GM18505 (cell line): ENCODE measurements at regions not wholly inside any gene's neighbourhood (a gene's known extent, or its start where the extent isn't known, plus 50 kb on each side); places are given as distances from the start of the nearest gene placed in this dataset.
"Not testable (repeated sequence)": the region's sequence is repeated elsewhere in the genome, so short reads cannot be mapped to it uniquely, and the experiment has no call there.

ENCODE experiments used
- ATAC-seq: cut with Tn5 transposase; IDR thresholded peaks from one replicate; pipeline ENCODE4 v1.9.1; 2021; ENCODE audit not compliant: unreplicated experiment
- POLR2A ChIP-seq: IDR thresholded peaks from 4 replicates; pipeline ENCODE4 v1.6.1; 2011; ENCODE audit warnings: borderline replicate concordance; ENCODE audit not compliant: insufficient read depth, insufficient read length; ENCODE audit errors: extremely low read depth

DNA sequence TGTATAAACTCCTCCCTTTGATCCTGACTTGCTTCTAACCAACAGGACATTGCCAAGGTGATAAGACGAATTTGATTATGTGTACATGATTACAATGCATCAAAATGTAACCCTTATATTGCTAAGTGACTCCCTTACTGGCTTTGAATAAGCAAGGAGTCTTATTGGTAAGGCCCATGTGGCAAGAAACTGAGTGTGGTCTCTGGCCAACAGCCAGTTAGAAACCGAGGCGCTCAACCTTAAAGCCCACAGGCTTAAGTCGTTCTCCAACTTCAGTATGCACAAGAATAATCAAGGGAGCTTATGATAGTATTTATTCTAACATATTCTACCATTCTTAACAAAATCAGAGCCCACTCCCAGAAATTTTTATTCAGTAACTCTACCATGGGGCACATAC, 374.2 kb upstream of the F9 start:
- ATAC-seq: no peak

GRCh38 chrX:139146625-139147024, 383.9 kb upstream of the F9 start:
- ATAC-seq: not testable (repeated sequence)

More for the DNA sequence above, 374.2 kb upstream of the F9 start:
- TF ChIP-seq POLR2A: no peak

GRCh38 chrX:139141370-139141769, 389.2 kb upstream of the F9 start:
- ATAC-seq: no peak
- no peak for TF ChIP-seq POLR2A

DNA sequence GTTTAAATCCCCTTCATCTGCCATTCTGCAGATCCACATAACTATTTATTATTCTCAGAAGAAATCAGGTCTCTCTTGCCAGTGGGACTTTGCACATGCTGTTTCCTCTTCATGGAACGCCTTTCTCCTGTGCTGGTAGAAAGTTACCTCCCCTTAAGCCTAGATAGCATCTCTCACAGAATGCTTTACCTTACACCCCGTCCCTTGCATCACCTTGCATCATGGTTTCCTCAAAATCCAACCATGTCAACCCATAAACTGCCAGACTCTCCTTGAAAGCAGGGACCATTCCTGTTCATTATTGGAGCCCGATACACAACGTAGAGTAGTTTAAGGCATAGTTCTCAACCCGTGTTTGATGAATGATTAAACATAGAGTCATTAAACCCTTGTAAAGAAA, 396.2 kb upstream of the F9 start:
- no peak for TF ChIP-seq POLR2A
- ATAC-seq: no peak

GRCh38 chrX:139126493-139126892, 404.0 kb upstream of the F9 start:
- TF ChIP-seq POLR2A: no peak

GRCh38 chrX:139125916-139126315, 404.6 kb upstream of the F9 start:
- no peak for TF ChIP-seq POLR2A
- no peak for ATAC-seq

More at GRCh38 chrX:139126493-139126892, 404.0 kb upstream of the F9 start:
- peak; percentile 85 for ATAC-seq

GRCh38 chrX:139121616-139122286, 408.8 kb upstream of the F9 start:
- ATAC-seq: no peak
- no peak for TF ChIP-seq POLR2A

DNA sequence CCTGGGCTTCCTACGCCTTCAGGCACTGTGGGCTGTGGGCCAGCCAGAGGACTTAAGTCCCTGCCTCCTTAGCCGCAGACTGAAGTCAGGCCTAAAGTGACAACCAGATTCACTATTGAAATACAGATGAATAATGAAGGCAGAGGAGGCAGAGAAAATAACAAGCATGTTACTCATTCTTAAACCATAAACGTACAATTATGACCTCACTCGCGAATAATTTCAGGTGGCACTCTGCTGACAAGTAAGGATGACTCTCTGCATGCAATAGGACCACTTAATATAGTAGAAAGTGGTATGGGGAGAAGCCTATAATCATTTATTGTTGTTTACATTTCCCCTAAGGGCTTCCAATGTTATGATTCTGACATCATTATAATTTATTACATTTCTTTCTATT, 409.2 kb upstream of the FGF13 start:
- no peak for ATAC-seq
- no peak for TF ChIP-seq POLR2A

DNA sequence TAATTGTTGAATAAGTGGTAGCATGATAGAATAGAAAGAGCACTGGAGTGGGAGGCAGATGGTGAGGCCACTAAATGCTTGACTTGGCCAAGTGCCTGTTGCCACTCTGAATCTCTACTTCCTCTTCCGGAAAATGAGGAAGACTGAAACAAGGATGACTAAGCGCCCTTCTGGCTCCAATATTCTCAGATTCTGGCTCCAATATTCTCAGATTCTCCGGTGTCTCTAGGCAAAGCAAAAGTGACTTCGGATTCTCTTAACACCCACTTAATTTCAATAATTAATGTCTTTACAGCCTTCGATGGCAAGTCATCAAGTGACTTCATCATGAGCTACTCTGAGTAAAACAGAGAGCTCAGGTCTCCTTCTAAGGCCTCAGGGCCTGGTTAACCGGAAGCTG, 402.2 kb upstream of the FGF13 start:
- no peak for TF ChIP-seq POLR2A
- ATAC-seq: no peak

GRCh38 chrX:139112432-139112831, 400.9 kb upstream of the FGF13 start:
- no peak for ATAC-seq
- TF ChIP-seq POLR2A: no peak

- no peak for ATAC-seq
- TF ChIP-seq POLR2A: no peak
Observed at GRCh38 chrX:139106069-139106468, 394.6 kb upstream of the FGF13 start.

GRCh38 chrX:139094671-139095592, 383.4 kb upstream of the FGF13 start:
- ATAC-seq: no peak
- TF ChIP-seq POLR2A: no peak

- ATAC-seq: no peak
- no peak for TF ChIP-seq POLR2A
Observed at GRCh38 chrX:139093201-139093600, 381.7 kb upstream of the FGF13 start.

GRCh38 chrX:139091878-139092277, 380.4 kb upstream of the FGF13 start:
- no peak for TF ChIP-seq POLR2A
- no peak for ATAC-seq
